Prostate gland (tissue), 2 donors: ENCODE measurements at regions not wholly inside any gene's neighbourhood (a gene's known extent, or its start where the extent isn't known, plus 50 kb on each side); places are given as distances from the start of the nearest gene placed in this dataset.

Experiments
- DNase-seq: peaks from one replicate; pipeline ENCODE4 v3.0.0-alpha.2; 2019; ENCODE audit warnings: low spot score
- H3K27ac ChIP-seq, 2 donors: fragments of 200-600 bp; sonication (generic); 2 replicates each; pipeline ENCODE4 v1.5.1; 2017 to 2019
- H3K27me3 ChIP-seq: fragments of 200-600 bp; sonication (generic); replicated peaks from 2 replicates; pipeline ENCODE4 v1.5.1; 2019; ENCODE audit not compliant: insufficient read depth
- H3K36me3 ChIP-seq, 2 donors: fragments of 200-600 bp; sonication (generic); 1 replicate in 1 of 2; 2 replicates in 1 of 2; pipeline versions ENCODE4 v1.5.1 to v1.8.1; 2017 to 2019
- H3K4me1 ChIP-seq: fragments of 200-600 bp; sonication (generic); replicated peaks from 2 replicates; pipeline ENCODE4 v1.5.1; 2019
- H3K4me3 ChIP-seq, 2 donors: fragments of 200-600 bp; sonication (generic); 2 replicates each; pipeline ENCODE4 v1.5.1; 2017 to 2019
- H3K9me3 ChIP-seq: fragments of 200-600 bp; sonication (generic); 2 replicates; pipeline ENCODE4 v1.5.1; 2017
- POLR2A ChIP-seq: fragments of 450-650 bp; IDR thresholded peaks from one replicate; pipeline ENCODE4 v1.6.1; 2016; ENCODE audit warnings: antibody characterized with exemption, mild to moderate bottlenecking
- POLR2AphosphoS5 ChIP-seq: sonication (generic); formaldehyde crosslinking; IDR thresholded peaks from one replicate; pipeline ENCODE4 v1.6.1; 2017; ENCODE audit warnings: antibody characterized with exemption
- WGBS: methylation state at CpG from one replicate; pipeline ENCODE4 v1.1.5; 2018; 5-methylcytosine and 5-hydroxymethylcytosine counted together
- intact Hi-C: fragments of 100-400 bp; cut with DNase I; formaldehyde crosslinking; loops from one replicate; pipeline ENCODE4 v1.14.2; 2022
- TF ChIP-seq, protein P1 (sequence below), 4 experiments: fragments of 200-600 bp in 2 of 4; fragments of 450-650 bp in 2 of 4; sonication (generic) in 2 of 4; IDR thresholded peaks; 1 replicate in 3 of 4; 2 replicates in 1 of 4; pipeline ENCODE4 v1.5.1; 2016 to 2019; ENCODE audit warnings: antibody characterized with exemption in 4 of 4, mild to moderate bottlenecking in 2 of 4, moderate library complexity in 2 of 4

DNA sequence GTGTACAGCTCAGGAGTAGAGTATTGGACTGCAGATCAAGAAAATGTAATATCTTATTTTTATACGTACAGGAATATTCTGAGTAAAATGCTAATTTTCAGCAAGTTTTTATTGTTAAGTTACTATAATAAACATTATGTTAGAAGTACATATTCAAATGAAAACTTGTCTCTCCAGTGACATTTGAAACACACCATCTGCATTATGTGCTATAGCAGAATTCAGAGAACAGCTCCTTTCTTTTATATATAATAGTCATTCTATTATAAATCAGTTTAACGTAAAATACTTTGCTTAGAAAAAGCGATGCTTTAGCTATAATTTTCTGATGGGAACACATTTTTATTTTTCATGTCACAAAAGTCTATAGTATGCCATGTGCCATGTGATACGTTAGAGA, 249.0 kb downstream of the PTPRC start:
- intact Hi-C loops, result no loop called here
- Histone ChIP-seq H3K9me3 (no peaks in the 10 kb centered on the region), H3K4me3 (no peak overlapping the region), H3K27ac (no peak overlapping the region), H3K4me1 (no peaks in the 10 kb centered on the region), H3K27me3 (no peaks in the 10 kb centered on the region), H3K36me3 (no peaks in the 10 kb centered on the region)
- no peak for DNase-seq
- TF ChIP-seq POLR2AphosphoS5 (no peak), POLR2A (no peak)
- TF ChIP-seq, protein P1, sequence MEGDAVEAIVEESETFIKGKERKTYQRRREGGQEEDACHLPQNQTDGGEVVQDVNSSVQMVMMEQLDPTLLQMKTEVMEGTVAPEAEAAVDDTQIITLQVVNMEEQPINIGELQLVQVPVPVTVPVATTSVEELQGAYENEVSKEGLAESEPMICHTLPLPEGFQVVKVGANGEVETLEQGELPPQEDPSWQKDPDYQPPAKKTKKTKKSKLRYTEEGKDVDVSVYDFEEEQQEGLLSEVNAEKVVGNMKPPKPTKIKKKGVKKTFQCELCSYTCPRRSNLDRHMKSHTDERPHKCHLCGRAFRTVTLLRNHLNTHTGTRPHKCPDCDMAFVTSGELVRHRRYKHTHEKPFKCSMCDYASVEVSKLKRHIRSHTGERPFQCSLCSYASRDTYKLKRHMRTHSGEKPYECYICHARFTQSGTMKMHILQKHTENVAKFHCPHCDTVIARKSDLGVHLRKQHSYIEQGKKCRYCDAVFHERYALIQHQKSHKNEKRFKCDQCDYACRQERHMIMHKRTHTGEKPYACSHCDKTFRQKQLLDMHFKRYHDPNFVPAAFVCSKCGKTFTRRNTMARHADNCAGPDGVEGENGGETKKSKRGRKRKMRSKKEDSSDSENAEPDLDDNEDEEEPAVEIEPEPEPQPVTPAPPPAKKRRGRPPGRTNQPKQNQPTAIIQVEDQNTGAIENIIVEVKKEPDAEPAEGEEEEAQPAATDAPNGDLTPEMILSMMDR (IDR thresholded peaks at IDR 0.05), result no peak
- 85% methylated on average over 4 of the region's 4 CpGs for WGBS

- no peaks in the 10 kb centered on the region for H3K4me1 ChIP-seq
- H3K27ac ChIP-seq, result no peak overlapping the region
- no peaks in the 10 kb centered on the region for H3K27me3 ChIP-seq
- no peak for DNase-seq
- no peaks in the 10 kb centered on the region for H3K36me3 ChIP-seq
- H3K9me3 ChIP-seq, result no peaks in the 10 kb centered on the region
- intact Hi-C loops, result no loop called here
- TF ChIP-seq POLR2A, result no peak
- no peak for TF ChIP-seq POLR2AphosphoS5
- TF ChIP-seq, protein P1 (IDR thresholded peaks at IDR 0.05), result no peak
- H3K4me3 ChIP-seq, result no peak overlapping the region
- WGBS, result 90% methylated on average over 3 of the region's 3 CpGs
Observed at GRCh38 chr1:198888379-198888943, 249.6 kb downstream of the PTPRC start.

- TF ChIP-seq POLR2A (no peak), POLR2AphosphoS5 (no peak)
- TF ChIP-seq, protein P1 (IDR thresholded peaks at IDR 0.05), result no peak
- Histone ChIP-seq H3K36me3 (no peaks in the 10 kb centered on the region), H3K4me3 (no peak overlapping the region), H3K9me3 (no peaks in the 10 kb centered on the region), H3K4me1 (no peaks in the 10 kb centered on the region), H3K27me3 (no peaks in the 10 kb centered on the region), H3K27ac (no peak overlapping the region)
- no peak for DNase-seq
- intact Hi-C loops, result no loop called here
- 93% methylated on average over 1 of the region's 1 CpG for WGBS
Observed at GRCh38 chr1:198889101-198889500, 250.3 kb downstream of the PTPRC start.

DNA sequence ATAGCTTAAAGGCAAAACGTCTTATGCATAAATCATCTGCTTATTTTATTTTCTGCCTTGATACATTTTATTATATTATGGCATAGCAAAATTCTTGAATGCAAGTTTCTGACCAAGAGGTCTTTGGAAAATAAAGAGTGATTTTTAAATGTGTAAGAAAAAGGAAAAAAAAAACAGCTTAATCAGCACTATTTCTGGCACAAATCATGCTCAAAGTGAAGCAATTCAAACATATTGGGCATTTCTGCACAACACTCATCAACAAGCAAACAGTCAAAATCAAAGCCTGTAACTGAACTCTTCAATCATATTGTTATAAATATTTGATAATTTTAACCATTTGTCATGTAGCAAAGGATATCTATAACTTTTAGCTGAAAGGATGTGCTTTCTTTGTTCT, 250.9 kb downstream of the PTPRC start:
- intact Hi-C loops, result no loop called here
- no peaks in the 10 kb centered on the region for H3K36me3 ChIP-seq
- no peaks in the 10 kb centered on the region for H3K4me1 ChIP-seq
- H3K9me3 ChIP-seq, result no peaks in the 10 kb centered on the region
- no peaks in the 10 kb centered on the region for H3K27me3 ChIP-seq
- no peak for DNase-seq
- TF ChIP-seq POLR2A, result no peak
- TF ChIP-seq, protein P1 (IDR thresholded peaks at IDR 0.05), result no peak
- no peak for TF ChIP-seq POLR2AphosphoS5
- no peak overlapping the region for H3K4me3 ChIP-seq
- no peak overlapping the region for H3K27ac ChIP-seq
- 84% methylated on average over 1 of the region's 1 CpG for WGBS

DNA sequence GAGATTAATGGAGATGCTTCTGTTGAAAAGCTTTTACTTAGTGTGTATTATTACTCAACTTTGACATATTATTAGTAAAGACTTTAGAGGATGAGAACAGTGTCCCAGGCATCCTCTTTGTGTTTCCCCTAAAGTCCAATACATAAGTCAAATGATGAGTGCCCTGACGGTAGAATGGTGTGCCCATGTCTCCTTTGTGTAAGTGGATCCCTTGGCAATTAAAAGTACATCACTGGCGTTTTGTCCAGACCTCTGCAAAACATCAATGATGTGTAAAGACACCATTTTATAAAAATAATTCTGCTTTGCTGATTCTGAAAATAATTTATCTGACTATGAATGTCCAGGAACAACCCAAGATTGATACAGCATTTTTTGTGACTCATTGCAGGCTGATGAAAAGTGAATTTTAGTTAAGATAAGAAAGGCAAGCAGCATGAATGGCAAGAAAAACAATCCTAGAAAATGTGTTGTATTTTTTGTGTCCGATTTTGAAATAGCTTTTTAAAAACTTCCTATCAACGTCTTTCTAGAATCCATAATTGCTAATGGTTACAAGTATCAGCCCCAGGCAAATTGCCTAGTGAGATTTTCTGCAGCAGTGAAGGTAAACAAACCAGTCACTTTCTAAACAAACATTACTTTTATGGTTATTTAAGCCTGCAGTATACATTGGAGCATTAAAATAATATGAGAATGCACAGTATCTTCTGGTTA, 251.5 kb downstream of the PTPRC start:
- Histone ChIP-seq H3K4me1 (no peaks in the 10 kb centered on the region), H3K4me3 (no peak overlapping the region), H3K9me3 (no peaks in the 10 kb centered on the region), H3K36me3 (no peaks in the 10 kb centered on the region), H3K27me3 (no peaks in the 10 kb centered on the region), H3K27ac (no peak overlapping the region)
- no peak for DNase-seq
- intact Hi-C loops, result no loop called here
- WGBS, result 56% methylated on average over 4 of the region's 4 CpGs
- TF ChIP-seq POLR2A (no peak), POLR2AphosphoS5 (no peak)
- TF ChIP-seq, protein P1 (IDR thresholded peaks at IDR 0.05), result no peak
